Activated CD4-positive, alpha-beta T cell treated with anti-CD3 and anti-CD28 coated beads, Interleukin-2, amount 50 U/mL, for 16 hours (primary cell): ENCODE measurements at regions not wholly inside any gene's neighbourhood (a gene's known extent, or its start where the extent isn't known, plus 50 kb on each side); places are given as distances from the start of the nearest gene placed in this dataset.
A peak's percentile ranks its signal among the peaks of the same experiment; 100 is the strongest.

Experiments used
- DNase-seq: peaks from one replicate; pipeline ENCODE4 v3.0.0-alpha.2; 2020

DNA sequence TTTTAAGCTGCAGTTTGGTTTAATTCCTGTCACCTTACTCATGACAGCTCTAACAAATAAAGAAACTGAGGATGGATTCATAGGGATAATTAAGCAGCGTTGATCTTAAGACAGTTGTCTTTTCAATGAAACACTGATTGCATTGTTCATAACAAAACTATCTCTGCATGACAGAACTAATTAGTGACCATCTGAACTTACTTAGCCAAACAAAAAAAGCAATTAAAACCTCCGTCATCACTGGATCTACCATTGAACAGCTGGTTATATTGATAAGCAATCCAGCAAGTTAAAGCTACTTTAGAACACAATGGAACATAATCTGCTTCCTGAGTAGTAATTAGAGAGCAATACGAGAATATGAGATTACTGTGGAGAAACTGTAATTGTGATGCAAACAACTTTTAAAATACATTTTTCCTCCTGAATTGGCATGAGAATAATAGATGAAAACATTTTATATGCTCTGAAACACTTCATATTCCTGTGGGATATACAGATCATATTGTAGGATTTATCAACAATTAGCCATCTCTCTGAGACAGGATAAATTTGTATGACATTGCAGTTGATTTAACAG, 2576.8 kb downstream of the PCDH7 start:
- DNase-seq, result no peak

DNA sequence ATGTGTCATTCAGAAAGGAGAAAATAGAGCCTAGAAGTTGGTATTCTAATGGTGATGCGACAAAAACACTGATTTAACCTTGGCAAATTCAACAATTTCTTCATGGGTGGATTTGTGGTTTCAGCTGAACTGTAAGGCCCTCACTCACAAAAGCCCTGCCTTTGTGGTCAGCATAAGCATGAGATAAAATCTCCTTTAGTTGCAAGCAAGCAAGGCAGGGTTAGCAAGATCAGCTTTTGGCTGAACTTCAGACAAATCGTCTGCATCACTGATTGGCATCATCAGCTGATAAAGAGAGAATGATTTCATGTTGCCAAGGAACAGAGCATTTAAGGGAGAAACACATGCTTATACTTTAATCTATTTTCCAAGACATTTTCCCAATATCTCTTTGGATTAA, 2582.2 kb downstream of the PCDH7 start:
- DNase-seq, result no peak

- no peak for DNase-seq
Observed at GRCh38 chr4:33306131-33306530, 2586.0 kb downstream of the PCDH7 start.

DNA sequence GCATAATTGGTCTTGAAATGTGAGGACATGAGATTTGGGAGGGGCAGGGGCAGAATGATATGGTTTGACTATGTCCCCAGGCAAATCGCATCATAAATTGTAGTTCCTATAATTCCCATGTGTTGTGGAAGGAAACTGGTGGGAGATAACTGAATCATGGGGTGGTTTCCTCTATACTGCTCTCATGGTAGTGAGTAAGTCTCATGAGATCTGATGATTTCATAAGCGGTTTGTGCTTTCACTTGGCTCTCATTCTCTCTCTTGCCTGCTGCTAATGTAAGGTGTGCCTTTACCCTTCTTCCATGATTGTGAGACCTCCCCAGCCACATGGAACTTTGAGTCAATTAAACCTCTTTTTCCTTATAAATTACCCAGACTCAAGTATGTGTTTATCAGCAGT, 2595.9 kb downstream of the PCDH7 start:
- DNase-seq, result no peak

GRCh38 chr4:33316578-33316977, 2596.4 kb downstream of the PCDH7 start:
- DNase-seq, result no peak

- DNase-seq, result no peak
Observed at GRCh38 chr4:33323393-33323792, 2603.2 kb downstream of the PCDH7 start.

DNA sequence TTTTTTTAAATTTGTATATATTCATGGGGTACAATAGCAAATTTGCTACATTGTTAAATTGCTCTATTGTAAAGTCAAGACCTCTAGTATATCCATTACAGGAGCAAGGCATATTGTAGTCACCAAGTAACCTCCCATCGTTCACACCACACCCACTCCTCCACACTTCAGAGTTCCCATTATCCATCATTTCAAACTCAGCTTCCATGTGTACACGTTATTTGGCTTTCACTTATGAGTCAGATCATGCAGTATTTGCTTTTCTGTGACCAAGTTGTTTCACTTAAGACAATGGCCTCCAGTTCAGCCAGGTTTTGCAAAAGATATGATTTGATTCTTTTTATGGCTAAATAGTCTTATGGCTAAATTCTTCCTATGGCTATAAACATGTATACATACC, 2614.2 kb downstream of the PCDH7 start:
- no peak for DNase-seq

DNA sequence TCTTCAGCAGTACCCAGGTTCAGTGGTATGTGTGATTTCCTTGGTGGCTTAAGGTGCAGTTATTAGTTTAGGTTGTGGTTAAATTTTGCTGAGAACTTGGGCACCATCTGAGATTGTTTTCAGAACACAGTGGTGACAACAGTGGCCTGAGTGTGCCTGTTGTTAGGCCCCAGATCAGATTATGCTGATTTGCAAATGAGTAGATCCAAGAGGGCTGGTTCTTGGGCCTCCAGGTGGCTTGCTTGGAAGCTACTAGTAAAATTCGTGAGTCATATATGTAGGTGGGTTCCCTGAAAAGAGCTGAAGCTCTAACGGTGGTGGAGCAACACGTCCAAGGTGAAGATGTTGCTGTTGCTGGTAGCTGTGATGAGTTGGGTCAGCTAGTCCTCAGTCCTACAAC, 2619.6 kb downstream of the PCDH7 start:
- DNase-seq, result no peak

DNA sequence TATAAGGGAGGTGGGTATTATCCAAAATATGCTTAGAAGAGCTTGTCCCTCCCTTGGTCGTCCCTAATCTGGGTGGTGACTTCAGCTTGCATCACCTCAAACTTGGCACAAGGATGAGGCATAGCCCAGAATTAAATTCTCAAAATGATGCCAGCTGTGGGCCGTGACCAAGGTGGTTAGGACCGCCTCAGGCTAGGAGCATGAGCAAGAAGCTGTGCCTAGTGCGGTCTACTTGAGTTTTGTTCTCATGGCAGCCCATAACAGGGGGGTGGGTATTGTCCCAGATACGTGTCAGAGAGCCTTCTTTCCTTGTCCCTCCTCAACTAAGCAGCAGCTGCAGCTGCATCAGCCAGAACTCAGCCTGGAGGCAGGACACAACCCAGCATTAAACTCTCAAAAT, 2620.0 kb downstream of the PCDH7 start:
- no peak for DNase-seq

GRCh38 chr4:33349376-33349775, 2629.2 kb downstream of the PCDH7 start:
- DNase-seq, result no peak

- no peak for DNase-seq
Observed at GRCh38 chr4:33357121-33357520, 2637.0 kb downstream of the PCDH7 start.

- DNase-seq, result no peak
Observed at GRCh38 chr4:33369446-33369845, 2649.3 kb downstream of the PCDH7 start.

GRCh38 chr4:33381816-33382215, 2661.6 kb downstream of the PCDH7 start:
- no peak for DNase-seq

GRCh38 chr4:33386764-33387163, 2666.6 kb downstream of the PCDH7 start:
- DNase-seq, result no peak

DNA sequence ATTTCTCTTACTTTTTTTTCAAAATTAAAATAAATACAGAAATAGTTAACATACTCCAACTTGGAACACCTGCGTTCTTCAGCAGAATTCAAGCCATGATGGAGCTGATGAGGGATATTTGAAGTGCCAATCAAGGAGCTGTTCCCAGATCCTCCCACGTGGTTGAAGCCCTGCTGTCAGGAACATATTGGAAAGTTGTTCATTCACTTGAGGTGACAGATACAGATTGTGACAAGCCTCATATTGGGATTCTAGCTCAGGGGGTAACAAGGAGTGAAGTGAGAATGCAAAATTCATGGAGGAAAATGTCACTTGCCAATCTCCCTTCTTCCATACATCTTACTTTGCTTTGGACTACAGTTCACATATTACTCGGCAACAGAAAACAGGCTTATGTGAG, 2670.8 kb downstream of the PCDH7 start:
- DNase-seq, result no peak

GRCh38 chr4:33395731-33396485, 2675.7 kb downstream of the PCDH7 start:
- no peak for DNase-seq

- no peak for DNase-seq
Observed at GRCh38 chr4:33400504-33400903, 2680.3 kb downstream of the PCDH7 start.

DNA sequence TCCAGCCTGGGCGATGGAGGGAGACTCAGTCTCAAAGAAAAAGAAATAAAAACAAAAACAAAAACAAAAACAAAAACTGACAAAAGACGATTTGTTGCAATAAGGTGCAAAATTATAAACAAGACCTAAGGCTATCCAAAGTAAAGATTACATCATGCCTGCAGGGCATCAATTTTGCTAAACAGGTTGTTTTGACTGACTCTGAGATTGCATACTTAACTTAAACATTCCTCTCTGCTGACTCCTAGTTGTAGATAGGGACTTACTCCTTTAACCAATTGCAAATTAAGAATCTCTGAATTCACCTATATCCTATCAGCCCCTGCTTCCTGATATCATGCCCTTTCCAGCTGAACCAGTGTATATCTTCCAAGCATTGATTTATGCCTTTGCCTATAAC, 2687.3 kb downstream of the PCDH7 start:
- no peak for DNase-seq

DNA sequence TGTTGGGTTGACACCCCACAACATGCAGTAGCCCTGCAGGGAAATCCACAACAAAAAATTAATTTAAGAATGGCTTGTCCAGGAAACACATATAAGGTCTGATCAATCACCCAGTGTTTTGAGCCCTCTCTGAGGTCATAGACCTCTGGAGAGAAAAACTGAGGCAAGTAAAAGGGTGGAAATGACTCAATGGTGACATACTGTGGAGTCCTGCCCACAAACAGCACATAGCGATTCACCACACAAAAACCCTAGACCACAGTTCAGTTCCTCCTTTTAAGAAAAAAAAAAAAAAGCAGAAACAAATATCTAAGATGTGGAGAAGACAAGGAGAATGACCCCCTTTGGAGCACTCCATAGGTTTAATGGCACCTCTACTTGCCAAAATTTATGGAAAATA, 2691.0 kb downstream of the PCDH7 start:
- DNase-seq, result peak; percentile 12

GRCh38 chr4:33421887-33422286, 2701.7 kb downstream of the PCDH7 start:
- DNase-seq, result no peak

GRCh38 chr4:33422656-33423055, 2702.5 kb downstream of the PCDH7 start:
- no peak for DNase-seq

GRCh38 chr4:33425936-33426335, 2705.8 kb downstream of the PCDH7 start:
- no peak for DNase-seq

- no peak for DNase-seq
Observed at GRCh38 chr4:33427676-33428075, 2707.5 kb downstream of the PCDH7 start.

DNA sequence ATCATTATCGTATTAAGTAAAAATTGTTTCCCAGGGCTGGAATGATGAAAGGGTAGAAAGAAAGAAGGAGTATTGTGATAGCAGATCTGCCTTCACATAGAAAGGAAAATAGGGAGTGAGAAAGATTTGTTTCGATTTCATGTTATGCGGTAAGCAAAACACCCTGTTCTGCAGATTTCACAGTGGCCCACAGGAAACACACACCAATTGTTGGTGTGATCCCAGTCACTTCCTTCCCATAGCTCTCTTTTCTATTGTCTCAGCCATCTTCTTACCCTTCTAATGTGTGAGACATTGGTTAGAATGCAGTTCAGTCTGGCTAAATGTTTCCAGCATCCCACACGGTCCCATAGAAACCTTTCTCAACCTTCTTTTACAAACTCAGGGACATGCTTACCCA, 2709.8 kb downstream of the PCDH7 start:
- no peak for DNase-seq

- DNase-seq, result no peak
Observed at GRCh38 chr4:33437406-33437805, 2717.2 kb downstream of the PCDH7 start.
